NAMALWA (cell line): ENCODE measurements at regions not wholly inside any gene's neighbourhood (a gene's known extent, or its start where the extent isn't known, plus 50 kb on each side); places are given as distances from the start of the nearest gene placed in this dataset.
A peak's percentile ranks its signal among the peaks of the same experiment; 100 is the strongest.

ENCODE experiments used
- DNase-seq: peaks from one replicate; pipeline ENCODE4 v3.0.0-alpha.2; 2015; ENCODE audit warnings: low spot score

DNA sequence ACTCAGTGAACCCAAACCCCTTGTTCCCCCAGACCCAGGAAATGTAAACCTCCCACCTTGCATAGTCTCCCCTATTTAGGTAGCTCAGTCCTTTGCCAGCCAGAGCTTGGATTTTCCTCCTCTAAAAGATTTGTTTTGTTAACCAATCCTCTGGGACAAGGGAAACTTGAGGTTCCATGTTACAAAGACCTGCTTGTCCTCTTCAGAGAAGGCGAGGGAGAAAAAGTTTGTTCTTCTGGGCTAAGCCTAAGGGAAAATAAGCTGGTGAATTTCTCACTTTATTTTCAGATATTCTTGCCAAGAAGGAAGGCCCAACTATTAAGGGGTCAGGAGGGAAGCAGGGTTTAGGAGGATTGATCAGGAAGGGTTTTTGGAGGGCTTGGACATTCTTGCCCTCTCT lies 136.1 kb upstream of the PROK2 start:
- DNase-seq, result no peak

DNA sequence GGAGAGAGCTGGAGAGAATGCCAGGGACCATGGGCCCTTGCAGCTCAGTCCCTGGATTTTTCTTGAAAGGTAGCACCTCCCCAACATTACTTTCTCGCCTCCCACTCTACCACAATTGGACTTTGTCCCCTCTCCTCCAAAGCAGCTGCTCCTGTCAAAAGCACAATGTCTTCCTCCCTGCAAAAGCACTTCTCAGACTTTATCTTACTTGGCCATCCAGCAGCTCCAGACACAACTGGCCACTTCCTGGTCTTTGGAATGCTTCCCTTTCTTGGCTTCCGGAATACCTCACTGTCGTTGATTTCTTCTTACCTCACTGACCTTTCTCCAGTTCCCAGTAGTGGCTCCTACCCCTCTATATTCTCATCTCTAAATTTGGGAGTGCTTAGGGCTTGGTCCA lies 134.6 kb upstream of the PROK2 start:
- no peak for DNase-seq

DNA sequence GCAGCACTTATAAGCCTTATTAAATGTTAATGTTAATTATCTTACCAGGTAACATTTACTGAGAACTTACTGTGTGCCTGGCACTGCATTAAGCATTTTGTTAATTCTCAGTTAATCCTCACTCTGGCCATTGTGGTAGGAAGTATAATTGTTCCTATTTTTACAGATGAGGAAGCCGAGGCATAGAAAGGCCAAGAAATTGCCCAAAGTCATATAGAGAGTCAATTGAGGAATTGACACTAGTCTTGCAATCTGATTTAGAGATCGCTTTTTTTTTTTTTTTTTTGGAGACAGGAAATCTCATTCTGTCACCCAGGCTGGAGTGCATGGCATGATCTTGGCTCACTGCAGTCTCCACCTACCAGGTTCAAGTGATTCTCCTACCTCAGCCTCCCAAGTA lies 132.6 kb upstream of the PROK2 start:
- no peak for DNase-seq

DNA sequence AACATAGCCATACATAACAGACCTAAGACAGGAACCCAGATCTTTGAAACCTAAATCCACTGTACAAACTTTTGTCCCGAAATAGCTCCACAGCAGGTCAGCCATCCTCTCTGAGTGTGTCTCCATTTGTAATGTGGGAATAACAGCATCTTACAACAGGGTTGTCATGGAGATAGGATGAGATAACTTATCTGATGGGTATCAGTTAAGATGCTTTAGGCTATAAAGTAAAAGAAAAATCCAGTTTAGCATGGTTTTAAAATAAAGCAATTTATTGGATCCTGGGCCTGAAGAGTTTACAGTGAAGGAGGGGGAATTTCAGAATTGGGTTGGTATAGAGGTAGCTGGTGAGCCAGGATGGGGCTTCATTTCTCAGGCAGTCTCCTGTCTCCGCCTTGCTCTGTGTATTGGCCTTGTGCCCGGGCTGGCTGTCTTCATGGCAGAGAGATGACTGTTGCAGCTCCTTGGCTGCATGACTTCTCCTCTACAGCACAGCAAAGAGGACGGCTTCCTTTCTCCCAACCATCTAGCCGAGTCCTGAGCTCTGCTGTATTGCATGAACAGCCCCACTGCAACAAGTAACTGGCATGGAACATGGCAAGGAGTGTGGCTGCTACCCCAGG lies 131.9 kb upstream of the PROK2 start:
- DNase-seq, result no peak

DNA sequence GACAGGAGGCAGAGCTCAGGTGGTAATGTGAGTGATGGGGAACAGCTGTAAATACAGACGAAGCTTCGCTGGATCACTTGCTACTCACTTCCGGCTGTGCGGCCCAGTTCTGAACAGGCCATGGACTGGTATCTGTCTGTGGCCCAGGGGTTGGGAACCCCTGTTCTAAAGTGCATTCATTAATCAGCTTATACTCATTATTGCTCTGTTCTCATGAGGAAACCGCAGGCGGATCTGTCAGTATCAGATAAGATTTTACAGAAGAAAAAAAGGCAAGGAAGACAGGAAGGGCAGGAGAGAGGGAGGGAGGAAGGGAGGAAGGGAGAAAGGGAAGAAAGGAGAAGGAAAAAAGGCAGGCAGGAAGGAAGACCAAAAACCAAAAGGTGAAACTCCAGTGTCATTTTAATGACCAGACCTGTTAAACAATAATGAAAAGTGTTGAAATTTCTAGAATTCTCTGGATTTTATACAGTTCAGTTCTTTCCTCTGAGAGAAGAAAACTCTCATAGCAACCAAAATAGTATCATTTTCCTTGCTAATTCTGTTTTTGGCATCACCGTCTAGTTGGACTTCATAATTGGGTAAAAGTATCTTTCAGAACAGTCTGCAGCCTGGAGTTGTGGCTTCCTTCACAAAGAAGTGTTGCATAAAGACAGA lies 128.0 kb upstream of the PROK2 start:
- DNase-seq, result no peak

DNA sequence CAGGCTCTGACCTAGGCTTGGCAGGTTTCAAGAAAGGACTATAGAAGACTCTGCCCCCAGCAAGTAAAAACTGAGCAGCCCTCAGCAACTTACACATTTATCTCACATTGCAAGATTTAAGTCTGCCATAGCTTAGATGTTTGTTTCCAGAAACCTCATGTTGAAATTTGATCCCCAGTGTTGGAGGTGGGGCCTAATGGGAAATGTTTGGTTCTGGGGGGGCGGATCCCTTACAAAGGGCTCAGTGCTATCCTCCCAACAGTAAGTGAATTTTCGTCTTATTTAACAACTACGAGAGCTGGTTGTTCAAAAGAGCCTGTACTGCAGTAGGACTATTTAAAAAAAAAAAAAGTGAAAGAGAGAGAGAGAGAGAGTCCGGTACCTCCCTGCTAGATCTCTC lies 125.2 kb upstream of the PROK2 start:
- no peak for DNase-seq

DNA sequence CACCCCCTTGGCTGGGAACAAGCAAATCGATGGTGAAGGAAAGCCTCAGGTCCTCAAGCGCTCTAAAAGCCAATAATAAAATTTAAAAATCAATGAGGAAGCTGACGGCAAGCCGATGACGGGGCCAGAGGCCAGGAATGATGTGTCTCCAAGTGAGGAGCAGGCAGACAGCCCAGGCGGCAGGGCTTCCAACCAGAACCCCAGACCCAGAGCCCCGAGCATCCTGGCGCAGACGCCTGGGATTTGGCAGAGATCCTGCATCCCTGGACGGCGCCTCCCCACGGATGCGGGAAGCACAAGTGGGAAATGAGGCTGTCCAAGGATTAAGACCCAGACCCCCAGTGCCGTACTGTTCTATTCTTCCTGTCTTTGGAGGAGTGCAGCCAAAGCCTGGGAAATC lies 123.0 kb upstream of the PROK2 start:
- DNase-seq, result no peak

DNA sequence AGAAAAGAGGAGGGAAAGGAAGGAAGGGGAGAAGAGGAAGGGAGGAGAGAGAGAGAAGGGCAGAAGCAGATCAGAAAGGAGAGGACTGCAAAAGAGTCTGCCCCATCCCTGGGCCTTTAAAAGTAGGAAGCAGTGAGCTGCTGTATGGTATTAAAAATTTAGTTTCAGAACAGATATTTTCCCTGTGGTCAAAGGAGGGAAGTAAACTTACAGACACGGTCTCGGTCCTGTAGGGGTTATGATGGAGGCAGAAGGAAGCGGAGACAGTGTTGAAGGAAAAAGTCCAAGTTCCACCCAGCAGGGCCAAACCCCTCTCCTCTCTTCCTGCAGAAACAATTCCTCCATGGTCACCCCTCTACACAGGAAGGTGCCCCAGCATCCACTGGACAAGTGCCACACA lies 122.0 kb upstream of the PROK2 start:
- no peak for DNase-seq

DNA sequence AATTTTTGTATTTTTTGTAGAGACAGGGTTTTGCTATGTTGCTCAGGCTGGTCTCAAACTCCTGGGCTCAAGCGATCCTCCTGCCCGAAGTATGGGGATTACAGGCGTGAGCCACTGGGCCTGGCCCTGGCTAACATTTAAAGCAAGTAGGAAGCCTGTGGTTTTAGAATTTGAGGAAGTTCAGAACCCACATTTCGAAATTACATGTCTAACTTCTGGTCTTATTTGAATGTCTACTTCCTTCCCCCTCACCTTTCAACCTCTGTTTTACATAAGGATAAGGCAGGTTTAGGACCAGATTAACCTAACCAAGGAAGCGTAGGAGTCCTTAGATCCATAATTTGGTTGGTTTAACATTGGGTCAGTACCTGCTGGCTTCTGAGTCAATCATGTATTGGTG lies 120.5 kb upstream of the PROK2 start:
- peak; percentile 20 for DNase-seq

DNA sequence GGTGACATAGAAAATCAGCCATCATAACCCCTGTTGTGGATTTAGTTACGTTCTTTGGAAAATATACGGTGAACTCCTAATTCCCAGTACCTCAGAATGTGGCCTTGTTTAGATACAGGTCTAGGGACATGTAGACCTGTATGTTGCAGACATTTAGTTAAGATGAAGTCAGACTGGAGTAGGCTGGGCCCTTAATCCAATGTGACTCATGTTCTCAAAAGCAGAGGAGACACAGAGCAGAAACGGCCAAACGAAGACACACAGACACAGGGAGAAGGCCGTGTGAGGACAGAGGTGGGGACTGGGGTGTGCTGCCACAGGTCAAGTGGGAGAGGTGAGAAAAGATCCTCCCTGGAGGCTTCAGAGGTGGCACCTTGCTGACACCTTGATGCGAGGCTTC lies 119.0 kb upstream of the PROK2 start:
- DNase-seq, result no peak

DNA sequence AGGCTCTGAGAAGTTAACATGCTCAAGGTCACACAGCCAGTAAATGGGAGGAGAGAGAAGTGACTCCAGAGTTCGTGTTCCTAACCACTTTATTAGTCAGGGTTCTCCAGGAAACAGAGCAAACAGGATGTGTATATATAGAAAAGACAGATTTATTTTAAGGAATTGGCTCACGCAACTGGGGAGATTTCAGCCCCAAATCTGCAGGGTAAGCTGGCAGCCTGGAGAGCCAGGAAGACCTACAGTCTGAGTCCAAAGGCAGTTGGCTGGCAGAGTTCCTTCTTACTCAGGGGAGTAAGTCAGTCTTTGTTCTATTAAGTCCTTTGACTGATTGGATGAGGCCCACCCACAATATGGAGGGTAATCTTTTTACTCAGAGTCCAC lies 118.2 kb upstream of the PROK2 start:
- no peak for DNase-seq

DNA sequence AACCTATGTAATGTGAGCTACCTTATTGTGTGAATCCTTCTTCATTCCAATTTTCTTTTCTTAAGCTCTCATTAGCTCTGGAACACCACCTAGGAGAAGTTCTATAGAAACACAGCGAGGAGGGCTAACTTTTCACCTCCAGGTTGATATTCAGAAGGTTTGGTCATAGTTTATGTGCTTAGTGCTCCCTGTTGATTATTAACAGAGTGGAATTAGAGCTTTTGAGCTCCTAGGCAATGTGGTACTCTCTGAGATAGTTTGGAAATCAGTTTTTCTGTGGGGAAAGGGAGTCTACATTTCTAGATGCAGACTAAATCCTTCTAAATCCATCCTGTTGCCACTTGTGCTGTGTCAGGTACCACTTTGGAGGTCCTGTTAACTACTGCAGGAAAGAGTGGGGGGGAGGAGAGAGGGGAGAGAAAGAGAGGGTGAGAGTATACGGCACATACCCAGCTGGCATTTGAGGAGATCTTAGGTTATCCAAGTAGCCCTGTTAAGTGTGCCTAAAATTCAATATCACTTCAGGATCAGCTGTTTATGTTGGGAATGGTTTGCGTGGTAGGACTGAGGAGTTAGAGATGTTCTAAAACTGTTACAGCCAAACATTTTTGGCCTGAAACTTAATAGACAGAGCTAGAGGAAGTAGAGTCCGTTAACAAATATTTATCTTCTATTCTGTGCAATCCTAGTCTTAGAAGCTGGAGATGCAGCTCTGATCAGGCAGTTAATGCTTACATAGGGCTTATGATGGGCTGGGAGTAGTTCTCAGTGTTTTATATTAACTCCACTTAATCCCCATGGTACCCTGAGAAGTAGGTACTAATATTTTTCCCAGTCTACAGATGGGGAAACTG lies 117.5 kb upstream of the PROK2 start:
- DNase-seq, result peak; percentile 25

DNA sequence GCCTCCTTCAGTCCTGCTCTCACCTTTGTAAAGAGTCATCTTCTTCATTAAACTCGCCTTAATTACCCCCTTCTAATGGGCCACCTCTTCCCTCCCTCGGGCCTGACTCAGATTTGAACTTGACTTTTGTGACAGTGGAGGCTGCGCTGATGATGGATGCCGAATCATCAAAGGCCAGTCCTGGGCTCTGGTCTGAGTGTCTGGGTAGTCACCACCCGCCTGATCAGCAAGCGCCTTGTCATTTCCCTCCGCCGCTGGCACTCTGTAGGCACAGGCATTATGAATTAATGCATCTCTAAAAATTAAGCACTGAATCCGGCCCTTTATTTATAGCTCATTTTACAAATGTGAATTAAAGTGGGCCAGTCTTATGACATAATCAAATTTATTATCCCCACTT lies 116.7 kb upstream of the PROK2 start:
- DNase-seq, result no peak

DNA sequence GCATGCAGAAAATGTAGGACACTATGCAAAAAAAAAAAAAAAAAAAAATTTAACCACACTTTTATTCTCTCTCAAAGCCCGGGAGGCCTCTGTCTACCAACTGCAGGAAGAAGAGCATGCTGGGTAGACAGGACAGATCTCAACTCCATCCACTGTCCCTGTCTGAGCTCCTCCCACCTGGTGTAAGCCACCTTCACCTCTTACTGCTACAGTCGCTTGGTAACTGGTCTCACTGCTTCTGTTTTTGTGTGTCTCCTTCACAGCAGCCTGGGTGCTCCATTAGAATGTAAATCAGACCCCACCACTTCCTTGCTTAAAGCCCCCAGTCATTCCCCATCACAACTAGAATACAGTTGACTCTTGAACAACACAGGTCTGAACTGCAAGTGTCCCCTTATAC lies 115.1 kb upstream of the PROK2 start:
- no peak for DNase-seq

DNA sequence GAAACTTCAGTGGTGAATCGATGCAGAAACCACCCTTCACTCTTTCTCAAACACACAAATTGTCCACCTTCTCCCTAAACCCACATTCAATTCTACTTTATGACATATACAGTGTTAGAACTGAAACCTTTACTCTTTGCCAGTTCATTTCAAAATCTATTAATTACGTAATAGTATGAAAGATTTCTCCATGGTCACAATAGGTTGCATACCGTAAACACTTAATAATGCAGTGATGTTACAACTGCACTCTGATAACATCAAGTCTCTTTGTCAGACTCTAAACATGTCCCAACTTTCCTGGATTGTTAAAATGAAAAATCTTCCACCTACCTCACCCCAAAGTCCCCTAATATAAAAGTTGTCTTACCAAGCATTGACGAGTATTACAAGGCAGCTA lies 111.8 kb upstream of the PROK2 start:
- no peak for DNase-seq

DNA sequence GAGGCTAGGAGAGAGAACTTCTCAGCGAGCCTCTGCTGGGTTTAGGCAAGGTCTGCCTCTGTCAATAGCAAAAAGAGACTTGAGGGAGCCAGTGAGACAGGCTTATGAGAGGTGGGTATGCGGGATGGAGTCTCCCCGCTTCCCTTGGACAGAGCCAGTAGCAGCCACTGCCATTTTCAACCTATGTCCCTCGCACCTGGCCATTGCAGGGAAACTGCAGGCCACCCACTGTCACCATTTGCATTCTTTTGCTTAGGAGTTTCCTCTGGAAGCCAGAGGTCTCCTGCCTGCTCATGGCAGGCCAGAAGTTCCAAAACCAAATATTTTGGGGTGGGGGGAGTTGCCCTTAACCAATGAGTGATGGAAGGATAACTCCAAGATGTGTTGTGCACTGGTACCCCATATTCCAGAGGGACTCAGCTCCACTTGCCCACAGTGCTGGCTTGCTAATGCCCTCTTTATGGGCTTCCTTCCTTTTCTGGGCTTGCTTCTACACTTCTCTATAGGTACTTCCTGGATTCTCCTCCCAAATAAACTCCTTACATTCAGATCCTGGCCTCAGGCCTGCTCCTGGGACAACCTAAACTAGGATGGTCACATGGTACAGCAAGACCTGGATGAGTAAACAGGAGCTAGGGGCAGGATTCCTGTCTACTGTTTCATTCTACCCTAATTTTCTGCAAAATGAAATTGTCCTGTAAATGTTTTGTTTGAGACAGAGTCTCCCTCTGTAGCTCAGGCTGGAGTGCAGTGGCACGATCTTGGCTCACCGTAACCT lies 108.9 kb upstream of the PROK2 start:
- no peak for DNase-seq

DNA sequence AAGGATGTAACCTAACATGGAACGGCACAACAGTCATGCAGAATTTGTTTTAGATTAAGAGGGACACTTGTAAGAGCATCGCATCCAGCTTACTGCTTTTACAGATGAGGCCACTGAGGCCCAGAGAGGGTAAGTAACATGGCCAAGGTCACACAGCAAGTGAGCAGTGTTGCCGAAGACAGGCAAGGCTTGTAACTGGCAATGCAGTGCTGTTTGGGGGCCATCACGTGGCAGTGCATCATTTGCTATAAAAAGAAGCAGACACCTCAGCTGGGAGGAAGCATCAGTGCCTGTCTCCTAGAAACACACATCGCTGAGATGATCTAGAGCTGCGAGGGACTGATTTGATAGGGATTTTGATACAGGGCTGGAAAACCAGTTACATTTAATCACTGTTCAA lies 108.2 kb upstream of the PROK2 start:
- DNase-seq, result peak; percentile 2

DNA sequence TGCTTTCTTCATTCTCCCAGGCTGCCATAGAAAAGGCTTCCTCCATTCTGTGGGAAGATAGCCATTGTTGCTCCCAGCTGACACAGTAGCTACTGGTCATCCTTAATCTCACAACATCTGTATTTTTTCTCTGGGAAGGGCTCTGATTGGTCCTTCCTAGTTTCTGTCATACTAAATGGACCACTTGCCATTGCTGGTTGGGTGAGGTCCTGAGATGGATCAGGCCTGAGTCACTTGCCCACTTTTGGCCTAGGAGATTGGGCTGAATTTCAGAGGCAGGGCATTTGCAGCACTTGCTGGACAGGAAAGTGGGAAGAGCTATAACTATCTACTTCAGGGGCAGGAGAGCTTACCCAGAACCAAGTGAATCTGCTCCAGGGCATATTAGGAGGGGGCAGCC lies 106.5 kb upstream of the PROK2 start:
- DNase-seq, result no peak

DNA sequence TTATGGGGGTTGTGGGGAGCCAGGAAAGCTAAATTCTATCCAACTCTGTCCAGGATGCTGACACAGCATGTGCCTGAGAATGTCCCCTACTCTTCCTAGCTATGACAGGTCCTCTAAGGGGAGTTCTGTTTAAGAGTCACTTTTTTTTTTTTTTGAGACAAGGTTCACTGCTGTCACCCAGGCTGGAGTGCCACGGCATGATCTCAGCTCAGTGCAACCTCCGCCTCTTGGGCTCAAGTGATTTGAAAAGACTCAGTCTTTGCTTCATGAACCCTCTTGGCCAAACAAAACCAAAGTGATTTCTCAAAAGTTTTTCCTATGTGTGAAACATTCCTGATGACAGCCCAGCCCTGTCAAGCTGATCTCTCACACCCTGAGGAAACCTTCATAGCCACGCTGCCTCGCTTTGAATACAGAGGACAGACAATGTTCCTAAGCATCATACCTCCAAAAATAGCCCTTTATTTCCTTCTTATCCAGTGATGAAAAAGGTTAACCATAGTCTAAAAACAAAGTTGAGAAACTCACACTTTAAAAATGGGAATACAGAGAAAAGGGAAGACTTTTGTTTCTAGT lies 105.5 kb upstream of the PROK2 start:
- no peak for DNase-seq

DNA sequence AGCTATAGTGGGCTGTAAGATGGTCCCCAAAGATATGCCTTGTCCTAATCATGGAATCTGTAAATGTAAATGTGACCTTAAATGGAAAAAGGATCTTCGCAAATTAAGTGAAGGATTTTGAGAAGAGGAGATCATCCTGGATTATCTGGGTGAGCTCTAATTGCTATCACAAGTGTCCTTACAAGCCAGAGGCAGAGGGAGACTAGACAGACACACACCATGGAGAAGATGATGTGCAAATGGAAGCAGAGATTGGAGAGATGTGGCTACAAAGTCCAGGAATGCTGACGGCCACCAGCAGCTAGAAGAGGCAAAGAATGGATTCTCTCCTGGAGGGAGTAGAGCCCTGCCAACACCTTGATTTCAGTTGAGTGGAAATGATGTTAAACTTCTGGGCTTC lies 102.3 kb upstream of the PROK2 start:
- no peak for DNase-seq

DNA sequence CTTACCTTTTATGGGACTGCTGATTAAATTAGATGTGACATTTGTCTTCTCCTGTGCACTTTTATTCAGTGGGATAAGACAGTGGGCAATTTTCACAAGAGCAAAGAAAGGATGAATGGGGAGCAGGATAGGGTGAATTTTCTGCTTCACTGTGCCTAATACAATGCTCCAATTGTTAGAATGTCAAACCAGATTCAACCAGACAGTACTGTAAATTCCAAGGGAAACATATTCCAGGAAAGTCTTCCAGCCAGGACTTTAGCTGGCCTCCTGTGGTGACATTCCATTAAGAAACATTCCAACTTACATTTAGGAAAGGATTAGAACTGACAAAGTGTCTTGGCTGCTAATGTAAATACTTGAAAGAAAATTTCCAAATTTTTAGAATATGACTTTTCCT lies 100.1 kb upstream of the PROK2 start:
- DNase-seq, result no peak

DNA sequence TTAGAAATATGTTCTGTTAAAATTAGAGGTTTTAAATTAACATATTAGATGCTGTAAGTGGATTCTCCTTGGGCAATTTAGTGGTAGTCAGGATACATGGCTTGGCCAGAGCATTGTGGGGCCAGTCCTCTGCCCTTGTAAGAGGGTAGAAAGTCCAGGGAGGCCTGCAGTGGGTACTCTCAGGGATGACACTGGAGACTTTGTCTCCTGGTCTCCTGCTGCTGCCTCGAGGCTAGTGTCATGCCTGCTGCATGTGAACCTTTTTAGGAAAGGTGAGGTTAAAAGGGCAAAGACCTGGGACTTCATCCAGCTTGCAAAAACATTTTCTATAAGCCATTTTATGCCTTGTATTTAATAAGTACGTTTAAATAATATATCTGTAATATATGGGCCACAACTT lies 96.8 kb upstream of the PROK2 start:
- DNase-seq, result no peak
